Glutamatergic neuron (in vitro differentiated cells): ENCODE measurements at regions not wholly inside any gene's neighbourhood (a gene's known extent, or its start where the extent isn't known, plus 50 kb on each side); places are given as distances from the start of the nearest gene placed in this dataset.

Source experiments
- DNase-seq: peaks from one replicate; pipeline ENCODE4 v3.0.0; 2022
- H3K27ac Mint-ChIP-seq: one replicate; pipeline ENCODE4 v1.8.0; 2020; ENCODE audit warnings: mild to moderate bottlenecking, mixed read lengths, inconsistent platforms; ENCODE audit not compliant: unreplicated experiment
- H3K27me3 Mint-ChIP-seq: one replicate; pipeline ENCODE4 v1.8.0; 2020; ENCODE audit warnings: mild to moderate bottlenecking, moderate library complexity, mixed read lengths, inconsistent platforms; ENCODE audit not compliant: unreplicated experiment
- H3K36me3 Mint-ChIP-seq: one replicate; pipeline ENCODE4 v1.8.0; 2020; ENCODE audit warnings: mild to moderate bottlenecking, mixed read lengths, inconsistent platforms; ENCODE audit not compliant: unreplicated experiment
- H3K4me1 Mint-ChIP-seq: one replicate; pipeline ENCODE4 v1.8.0; 2020; ENCODE audit warnings: mild to moderate bottlenecking, low read depth, mixed read lengths, inconsistent platforms; ENCODE audit not compliant: unreplicated experiment
- H3K4me3 Mint-ChIP-seq: one replicate; pipeline ENCODE4 v1.8.0; 2020; ENCODE audit warnings: mild to moderate bottlenecking, mixed read lengths, inconsistent platforms; ENCODE audit not compliant: unreplicated experiment
- H3K9me3 Mint-ChIP-seq: one replicate; pipeline ENCODE4 v1.8.0; 2020; ENCODE audit warnings: mild to moderate bottlenecking, moderate library complexity, mixed read lengths, inconsistent platforms; ENCODE audit not compliant: unreplicated experiment
- CTCF ChIP-seq: fragments of 200-600 bp; sonication (generic); IDR thresholded peaks from one replicate; pipeline ENCODE4 v1.5.0; 2021; ENCODE audit not compliant: partially characterized antibody, unreplicated experiment

- Mint-ChIP-seq H3K36me3 (no peaks in the 10 kb centered on the region), H3K27ac (no peak overlapping the region), H3K9me3 (peaks cover 1% of the 10 kb centered on the region), H3K27me3 (no peaks in the 10 kb centered on the region), H3K4me3 (no peak overlapping the region), H3K4me1 (no peaks in the 10 kb centered on the region)
- TF ChIP-seq CTCF: no peak
- no peak for DNase-seq
Measured at GRCh38 chr5:103927739-103928138, 365.1 kb upstream of the NUDT12 start.

GRCh38 chr5:103923616-103924168, 361.1 kb upstream of the NUDT12 start:
- Mint-ChIP-seq H3K36me3 (no peaks in the 10 kb centered on the region), H3K27ac (no peak overlapping the region), H3K27me3 (no peaks in the 10 kb centered on the region), H3K4me3 (no peak overlapping the region), H3K4me1 (no peaks in the 10 kb centered on the region), H3K9me3 (peaks cover 1% of the 10 kb centered on the region)
- DNase-seq: no peak
- no peak for TF ChIP-seq CTCF

GRCh38 chr5:103919506-103919905, 356.9 kb upstream of the NUDT12 start:
- Mint-ChIP-seq H3K27me3 (no peaks in the 10 kb centered on the region), H3K4me1 (no peaks in the 10 kb centered on the region), H3K4me3 (no peak overlapping the region), H3K27ac (no peak overlapping the region), H3K36me3 (no peaks in the 10 kb centered on the region), H3K9me3 (no peaks in the 10 kb centered on the region)
- no peak for TF ChIP-seq CTCF
- DNase-seq: no peak

GRCh38 chr5:103918668-103919367, 356.2 kb upstream of the NUDT12 start:
- H3K4me3 Mint-ChIP-seq: no peak overlapping the region
- DNase-seq: no peak
- H3K36me3 Mint-ChIP-seq: no peaks in the 10 kb centered on the region
- no peak overlapping the region for H3K27ac Mint-ChIP-seq
- H3K4me1 Mint-ChIP-seq: no peaks in the 10 kb centered on the region
- TF ChIP-seq CTCF: no peak
- H3K9me3 Mint-ChIP-seq: no peaks in the 10 kb centered on the region
- no peaks in the 10 kb centered on the region for H3K27me3 Mint-ChIP-seq

GRCh38 chr5:103915081-103915480, 352.5 kb upstream of the NUDT12 start:
- DNase-seq: no peak
- no peaks in the 10 kb centered on the region for H3K36me3 Mint-ChIP-seq
- H3K27ac Mint-ChIP-seq: no peak overlapping the region
- H3K4me1 Mint-ChIP-seq: no peaks in the 10 kb centered on the region
- TF ChIP-seq CTCF: no peak
- H3K9me3 Mint-ChIP-seq: no peaks in the 10 kb centered on the region
- H3K4me3 Mint-ChIP-seq: no peak overlapping the region
- H3K27me3 Mint-ChIP-seq: no peaks in the 10 kb centered on the region
